Immature natural killer cell (primary cell): ENCODE measurements at regions not wholly inside any gene's neighbourhood (a gene's known extent, or its start where the extent isn't known, plus 50 kb on each side); places are given as distances from the start of the nearest gene placed in this dataset.

Source experiments
- DNase-seq, 3 donors: peaks; one replicate each; pipeline ENCODE4 v3.0.0; 2022; ENCODE audit warnings: mixed read lengths in 1 of 3
- H3K27ac Mint-ChIP-seq, 6 donors: one replicate each; pipeline ENCODE4 v1.8.0; 2020; ENCODE audit warnings: mixed read lengths in 6 of 6, mild to moderate bottlenecking in 5 of 6, inconsistent platforms in 4 of 6, moderate library complexity in 3 of 6
- H3K27me3 Mint-ChIP-seq, 3 donors: one replicate each; pipeline ENCODE4 v1.8.0; 2020 to 2021; ENCODE audit warnings: low read depth in 3 of 3, mild to moderate bottlenecking in 3 of 3, mixed read lengths in 3 of 3, moderate library complexity in 3 of 3, inconsistent platforms in 1 of 3
- H3K36me3 Mint-ChIP-seq, 3 donors: one replicate each; pipeline ENCODE4 v1.8.0; 2020; ENCODE audit warnings: mixed read lengths in 3 of 3, inconsistent platforms in 2 of 3, mild to moderate bottlenecking in 2 of 3
- H3K4me1 Mint-ChIP-seq, 2 donors: one replicate each; pipeline ENCODE4 v1.8.0; 2020; ENCODE audit warnings: inconsistent platforms in 2 of 2, mild to moderate bottlenecking in 2 of 2, mixed read lengths in 2 of 2, moderate library complexity in 1 of 2
- H3K4me3 Mint-ChIP-seq, 5 donors: one replicate each; pipeline ENCODE4 v1.8.0; 2020; ENCODE audit warnings: mild to moderate bottlenecking in 5 of 5, mixed read lengths in 5 of 5, inconsistent platforms in 3 of 5, moderate library complexity in 3 of 5
- H3K9me3 Mint-ChIP-seq, 6 donors: one replicate each; pipeline ENCODE4 v1.8.0; 2020; ENCODE audit warnings: mild to moderate bottlenecking in 6 of 6, mixed read lengths in 6 of 6, inconsistent platforms in 4 of 6, moderate library complexity in 3 of 6

- Mint-ChIP-seq H3K27ac (no peak overlapping the region), H3K27me3 (peaks cover 2 to 20% (median 4%) of the 10 kb centered on the region in 3 donors), H3K4me3 (no peak overlapping the region)
Measured at GRCh38 chr11:119992171-119993051, 145.5 kb downstream of the TRIM29 start.

GRCh38 chr11:119991669-119992068, 146.2 kb downstream of the TRIM29 start:
- Mint-ChIP-seq H3K27ac (no peak overlapping the region), H3K27me3 (peaks cover 2 to 20% (median 4%) of the 10 kb centered on the region in 3 donors), H3K36me3 (no peaks in the 10 kb centered on the region), H3K9me3 (no peaks in the 10 kb centered on the region), H3K4me3 (no peak overlapping the region), H3K4me1 (no peaks in the 10 kb centered on the region)
- DNase-seq: no peak

More at GRCh38 chr11:119992171-119993051, 145.5 kb downstream of the TRIM29 start:
- Mint-ChIP-seq H3K36me3 (no peaks in the 10 kb centered on the region), H3K4me1 (no peaks in the 10 kb centered on the region), H3K9me3 (no peaks in the 10 kb centered on the region)
- no peak for DNase-seq

GRCh38 chr11:119991022-119991404, 146.9 kb downstream of the TRIM29 start:
- Mint-ChIP-seq H3K36me3 (no peaks in the 10 kb centered on the region), H3K27me3 (peaks cover 2 to 20% (median 4%) of the 10 kb centered on the region in 3 donors), H3K4me1 (no peaks in the 10 kb centered on the region), H3K27ac (no peak overlapping the region), H3K9me3 (no peaks in the 10 kb centered on the region), H3K4me3 (no peak overlapping the region)
- DNase-seq: no peak

GRCh38 chr11:119990309-119991021, 147.4 kb downstream of the TRIM29 start:
- Mint-ChIP-seq H3K4me3 (no peak overlapping the region), H3K36me3 (no peaks in the 10 kb centered on the region), H3K4me1 (no peaks in the 10 kb centered on the region), H3K27me3 (peaks cover 2 to 20% (median 4%) of the 10 kb centered on the region in 3 donors), H3K27ac (no peak overlapping the region), H3K9me3 (no peaks in the 10 kb centered on the region)
- no peak for DNase-seq

GRCh38 chr11:119989159-119989821, 148.6 kb downstream of the TRIM29 start:
- no peak for DNase-seq
- H3K4me3 Mint-ChIP-seq: no peak overlapping the region
- H3K27ac Mint-ChIP-seq: no peak overlapping the region
- H3K27me3 Mint-ChIP-seq: peaks cover 2 to 20% (median 3%) of the 10 kb centered on the region in 3 donors
- no peaks in the 10 kb centered on the region for H3K4me1 Mint-ChIP-seq
- no peaks in the 10 kb centered on the region for H3K36me3 Mint-ChIP-seq
- no peaks in the 10 kb centered on the region for H3K9me3 Mint-ChIP-seq

- no peaks in the 10 kb centered on the region for H3K9me3 Mint-ChIP-seq
- H3K4me1 Mint-ChIP-seq: no peaks in the 10 kb centered on the region
- no peak for DNase-seq
- H3K27ac Mint-ChIP-seq: no peak overlapping the region
- H3K36me3 Mint-ChIP-seq: no peaks in the 10 kb centered on the region
- no peak overlapping the region for H3K4me3 Mint-ChIP-seq
- H3K27me3 Mint-ChIP-seq: peaks cover 3 to 17% (median 4%) of the 10 kb centered on the region in 3 donors
Measured at GRCh38 chr11:119985551-119985950, 152.4 kb downstream of the TRIM29 start.

GRCh38 chr11:119983816-119984215, 154.1 kb downstream of the TRIM29 start:
- Mint-ChIP-seq H3K27me3 (peaks cover 2 to 7% (median 3%) of the 10 kb centered on the region in 3 donors), H3K9me3 (no peaks in the 10 kb centered on the region), H3K36me3 (no peaks in the 10 kb centered on the region), H3K27ac (no peak overlapping the region), H3K4me1 (no peaks in the 10 kb centered on the region), H3K4me3 (no peak overlapping the region)
- DNase-seq: no peak

- Mint-ChIP-seq H3K4me3 (no peak overlapping the region), H3K27ac (no peak overlapping the region), H3K4me1 (no peaks in the 10 kb centered on the region), H3K9me3 (no peaks in the 10 kb centered on the region), H3K27me3 (peaks cover 2 to 5% (median 3%) of the 10 kb centered on the region in 3 donors), H3K36me3 (no peaks in the 10 kb centered on the region)
- DNase-seq: no peak
Measured at GRCh38 chr11:119983240-119983732, 154.6 kb downstream of the TRIM29 start.

GRCh38 chr11:119982517-119983239, 155.2 kb downstream of the TRIM29 start:
- Mint-ChIP-seq H3K4me3 (no peak overlapping the region), H3K27me3 (peaks cover 2 to 5% (median 3%) of the 10 kb centered on the region in 3 donors), H3K27ac (no peak overlapping the region), H3K9me3 (no peaks in the 10 kb centered on the region), H3K4me1 (no peaks in the 10 kb centered on the region), H3K36me3 (no peaks in the 10 kb centered on the region)
- no peak for DNase-seq

GRCh38 chr11:119980431-119980830, 157.5 kb downstream of the TRIM29 start:
- Mint-ChIP-seq H3K36me3 (no peaks in the 10 kb centered on the region), H3K27ac (no peak overlapping the region), H3K27me3 (peaks cover 2 to 6% (median 2%) of the 10 kb centered on the region in 3 donors), H3K4me3 (no peak overlapping the region), H3K9me3 (no peaks in the 10 kb centered on the region), H3K4me1 (no peaks in the 10 kb centered on the region)
- DNase-seq: no peak

- Mint-ChIP-seq H3K9me3 (no peaks in the 10 kb centered on the region), H3K4me1 (no peaks in the 10 kb centered on the region), H3K27me3 (peaks cover 2 to 6% (median 6%) of the 10 kb centered on the region in 3 donors), H3K27ac (no peak overlapping the region), H3K4me3 (no peak overlapping the region), H3K36me3 (no peaks in the 10 kb centered on the region)
- no peak for DNase-seq
Measured at GRCh38 chr11:119979701-119980100, 158.2 kb downstream of the TRIM29 start.

GRCh38 chr11:119978696-119979095, 159.2 kb downstream of the TRIM29 start:
- no peak overlapping the region for H3K4me3 Mint-ChIP-seq
- no peak for DNase-seq
- no peaks in the 10 kb centered on the region for H3K36me3 Mint-ChIP-seq

GRCh38 chr11:119977881-119978280, 160.0 kb downstream of the TRIM29 start:
- Mint-ChIP-seq H3K36me3 (no peaks in the 10 kb centered on the region), H3K27me3 (peaks cover 0 to 9% (median 6%) of the 10 kb centered on the region in 3 donors), H3K4me3 (no peak overlapping the region), H3K9me3 (no peaks in the 10 kb centered on the region), H3K27ac (no peak overlapping the region), H3K4me1 (no peaks in the 10 kb centered on the region)
- DNase-seq: no peak

More at GRCh38 chr11:119978696-119979095, 159.2 kb downstream of the TRIM29 start:
- no peak overlapping the region for H3K27ac Mint-ChIP-seq
- peaks cover 0 to 9% (median 6%) of the 10 kb centered on the region in 3 donors for H3K27me3 Mint-ChIP-seq
- no peaks in the 10 kb centered on the region for H3K4me1 Mint-ChIP-seq
- no peaks in the 10 kb centered on the region for H3K9me3 Mint-ChIP-seq
